ENCODE measurements at regions not wholly inside any gene's neighbourhood (a gene's known extent, or its start where the extent isn't known, plus 50 kb on each side); places are given as distances from the start of the nearest gene placed in this dataset.
A peak's percentile ranks its signal among the peaks of the same experiment; 100 is the strongest.

GRCh38 chrX:39682778-39683177 is 415.0 kb downstream of the BCOR start:
- no peaks in the 10 kb centered on the region for H3K36me3 ChIP-seq (ENCODE audit: control insufficient read depth, insufficient read depth, low read length)
- no peaks in the 10 kb centered on the region for H3K79me1 ChIP-seq (ENCODE audit: low read depth in 1 of 2, low read length in 2 of 2)
- no peak overlapping the region for H2AK5ac ChIP-seq (ENCODE audit: low read depth, low read length)
- no peak overlapping the region for H4K91ac ChIP-seq (ENCODE audit: insufficient read depth, low read depth, low read length)
- ChIA-PET POLR2A (ENCODE audit: unreplicated experiment) (no interaction called here), CTCF (no interaction called here)
- DNase-seq = no peak
- BruUV-seq (replicated peaks) = no TSS peak
- no peak overlapping the region for H3K14ac ChIP-seq (replicated peaks; ENCODE audit: low read depth, low read length)
- H2AFZ ChIP-seq (replicated peaks; ENCODE audit: low read length, poor library complexity) = no peak overlapping the region
- H3K23ac ChIP-seq (ENCODE audit: low read depth, low read length) = no peak overlapping the region
- no peak overlapping the region for H4K5ac ChIP-seq (ENCODE audit: low read depth, low read length)
- no peak overlapping the region for H3K4me2 ChIP-seq (ENCODE audit: low read depth, low read length)
- H4K20me1 ChIP-seq (ENCODE audit: insufficient read depth, low read length) = no peaks in the 10 kb centered on the region
- H3K9me3 ChIP-seq (ENCODE audit: control insufficient read depth, insufficient read depth, low read length) = peaks cover 2% of the 10 kb centered on the region
- no peak overlapping the region for H3K27ac ChIP-seq (ENCODE audit: insufficient read depth, low read length)
- no peak for ATAC-seq (ENCODE audit: low read depth)
- TF ChIP-seq POLR2A (IDR thresholded peaks at IDR 0.05; ENCODE audit: low read depth, low read length) = no peak
- TF ChIP-seq USF2 (IDR thresholded peaks at IDR 0.05; ENCODE audit: low read depth, low read length) = 0 out of 2 replicates have a peak, but pooled peaks have one; percentile 22
- H2BK20ac ChIP-seq (ENCODE audit: low read depth, low read length) = no peak overlapping the region
- 81% methylated on average over 2 of the region's 3 CpGs; no CpG with 5 or more reads in 1 of the 2 experiments for WGBS, 2 experiments (ENCODE audit: extremely low coverage in 2 of 2, insufficient read length in 1 of 2)
- dilution Hi-C loops (cut with HindIII; ENCODE audit: low sequenced_read_pairs, unreplicated experiment) = no loop called here
- H3K9me1 ChIP-seq (ENCODE audit: insufficient read depth, low read length) = no peaks in the 10 kb centered on the region
- H3K4me3 ChIP-seq (ENCODE audit: insufficient read depth, low read depth, low read length) = no peak overlapping the region
- no peak overlapping the region for H3K18ac ChIP-seq (ENCODE audit: low read depth, low read length)
- H3K9ac ChIP-seq (ENCODE audit: low read depth, low read length) = no peak overlapping the region
- in situ Hi-C loops (cut with MboI; ENCODE audit: low sequenced_read_pairs) = no loop called here
- intact Hi-C loops (cut with micrococcal nuclease) = no loop called here
- no peak overlapping the region for H2BK120ac ChIP-seq (ENCODE audit: low read depth, low read length)
- H2BK15ac ChIP-seq (ENCODE audit: low read depth, low read length) = no peak overlapping the region
- peaks cover 26% of the 10 kb centered on the region for H3K27me3 ChIP-seq (ENCODE audit: control insufficient read depth, insufficient read depth, low read length)
- no peak overlapping the region for H4K8ac ChIP-seq (ENCODE audit: low read depth in 2 of 2, low read length in 2 of 2)
- H3K56ac ChIP-seq (ENCODE audit: extremely low read depth, insufficient read depth, low read length) = no peak overlapping the region
- H3K4me1 ChIP-seq (ENCODE audit: control insufficient read depth, insufficient read depth, low read length) = no peaks in the 10 kb centered on the region
- no peak overlapping the region for H2AK9ac ChIP-seq (replicated peaks; ENCODE audit: low read depth, low read length, poor library complexity)
- H3K4ac ChIP-seq (ENCODE audit: low read depth, low read length) = no peak overlapping the region
- H2BK5ac ChIP-seq (ENCODE audit: low read depth, low read length, poor library complexity, severe bottlenecking) = no peak overlapping the region

Measured in IMR-90 (cell line).